Type B pancreatic cell (in vitro differentiated cells): ENCODE measurements at regions not wholly inside any gene's neighbourhood (a gene's known extent, or its start where the extent isn't known, plus 50 kb on each side); places are given as distances from the start of the nearest gene placed in this dataset.

Source experiments
- DNase-seq: peaks from one replicate; pipeline ENCODE4 v3.0.0; 2021; ENCODE audit warnings: mixed read lengths; ENCODE audit not compliant: unreplicated experiment; ENCODE audit errors: extremely low spot score
- H3K27ac Mint-ChIP-seq: 2 replicates; pipeline ENCODE4 v1.8.0; 2021; ENCODE audit warnings: mild to moderate bottlenecking, mixed read lengths
- H3K27me3 Mint-ChIP-seq: 2 replicates; pipeline ENCODE4 v1.8.0; 2021; ENCODE audit warnings: mixed read lengths
- H3K36me3 Mint-ChIP-seq: 2 replicates; pipeline ENCODE4 v1.8.0; 2021; ENCODE audit warnings: mixed read lengths
- H3K4me1 Mint-ChIP-seq: one replicate; pipeline ENCODE4 v1.8.0; 2021; ENCODE audit warnings: mixed read lengths; ENCODE audit not compliant: unreplicated experiment
- H3K4me3 Mint-ChIP-seq: 2 replicates; pipeline ENCODE4 v1.8.0; 2021; ENCODE audit warnings: mild to moderate bottlenecking, mixed read lengths
- H3K9me3 Mint-ChIP-seq: 2 replicates; pipeline ENCODE4 v1.8.0; 2021; ENCODE audit warnings: mixed read lengths
- CTCF ChIP-seq: fragments of 200-600 bp; sonication (generic); conservative IDR thresholded peaks from 2 replicates; pipeline ENCODE4 v1.5.0; 2021; ENCODE audit warnings: antibody characterized with exemption, mild to moderate bottlenecking

DNA sequence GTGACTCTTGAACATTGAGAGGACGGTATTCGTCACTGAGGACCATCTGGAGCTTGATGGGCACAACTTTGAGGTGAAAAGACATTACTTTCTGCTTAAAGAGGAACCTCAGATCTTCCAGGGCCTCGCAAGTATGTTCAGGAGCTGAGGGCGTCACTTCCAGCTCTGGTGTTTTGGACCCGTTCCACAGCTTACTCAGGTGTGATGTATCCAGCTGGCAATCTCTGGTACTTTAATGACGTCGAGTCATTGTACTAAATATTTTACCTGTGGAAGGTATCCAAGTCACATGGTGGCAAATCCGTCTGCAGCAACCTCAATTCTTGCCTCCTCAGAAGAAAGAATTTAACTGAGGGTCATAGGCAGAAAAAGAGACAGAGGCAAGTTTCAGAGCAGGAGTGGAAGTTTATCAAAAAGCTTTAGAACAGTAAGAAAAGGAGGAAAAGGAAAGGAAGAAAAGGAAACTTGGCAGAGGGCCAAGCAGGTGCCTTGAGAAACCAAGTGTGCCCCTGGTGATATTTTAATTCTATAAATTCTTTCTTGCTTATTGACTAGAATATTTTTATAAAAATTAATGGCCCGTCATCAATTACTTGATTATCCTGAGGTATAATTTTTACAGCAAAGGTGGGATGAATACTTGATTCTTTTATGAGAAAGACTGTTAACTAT, 250.6 kb downstream of the AEBP2 start:
- Mint-ChIP-seq H3K4me3 (no peak overlapping the region), H3K9me3 (no peaks in the 10 kb centered on the region), H3K4me1 (no peaks in the 10 kb centered on the region), H3K27ac (no peak overlapping the region), H3K27me3 (no peaks in the 10 kb centered on the region), H3K36me3 (peaks cover 2% of the 10 kb centered on the region)
- no peak for DNase-seq
- no peak for TF ChIP-seq CTCF

DNA sequence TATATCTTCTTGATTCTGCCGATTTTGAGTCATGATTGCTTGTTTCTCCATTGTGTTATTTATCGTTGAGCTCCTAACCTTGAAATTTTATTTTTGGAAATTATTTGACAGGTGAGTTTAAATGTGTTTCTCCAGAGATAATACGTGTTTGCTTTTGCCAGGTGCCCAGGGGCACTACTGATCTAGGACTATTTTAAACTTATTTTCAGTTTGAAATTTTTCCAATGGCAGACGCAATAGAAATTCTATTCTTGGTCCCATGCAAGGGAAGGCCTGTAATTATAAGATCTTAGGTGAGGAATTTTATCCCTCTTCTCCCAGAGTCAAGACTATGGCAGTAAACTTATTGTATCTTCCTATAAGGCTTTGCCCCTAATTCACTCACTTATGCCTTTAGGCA, 252.8 kb downstream of the AEBP2 start:
- no peaks in the 10 kb centered on the region for H3K9me3 Mint-ChIP-seq
- no peaks in the 10 kb centered on the region for H3K4me1 Mint-ChIP-seq
- no peak overlapping the region for H3K27ac Mint-ChIP-seq
- no peak overlapping the region for H3K4me3 Mint-ChIP-seq
- no peak for TF ChIP-seq CTCF
- no peaks in the 10 kb centered on the region for H3K36me3 Mint-ChIP-seq
- DNase-seq = no peak
- no peaks in the 10 kb centered on the region for H3K27me3 Mint-ChIP-seq

- no peaks in the 10 kb centered on the region for H3K27me3 Mint-ChIP-seq
Measured at GRCh38 chr12:19692566-19692965, 253.3 kb downstream of the AEBP2 start.

GRCh38 chr12:19694627-19695026, 255.3 kb downstream of the AEBP2 start:
- Mint-ChIP-seq H3K9me3 (no peaks in the 10 kb centered on the region), H3K36me3 (no peaks in the 10 kb centered on the region), H3K4me3 (no peak overlapping the region), H3K4me1 (no peaks in the 10 kb centered on the region), H3K27me3 (no peaks in the 10 kb centered on the region), H3K27ac (no peak overlapping the region)
- TF ChIP-seq CTCF = no peak
- no peak for DNase-seq

More at GRCh38 chr12:19692566-19692965, 253.3 kb downstream of the AEBP2 start:
- no peaks in the 10 kb centered on the region for H3K4me1 Mint-ChIP-seq
- H3K4me3 Mint-ChIP-seq = no peak overlapping the region
- H3K27ac Mint-ChIP-seq = no peak overlapping the region
- H3K36me3 Mint-ChIP-seq = no peaks in the 10 kb centered on the region
- no peak for DNase-seq
- H3K9me3 Mint-ChIP-seq = no peaks in the 10 kb centered on the region
- TF ChIP-seq CTCF = no peak

- no peak overlapping the region for H3K4me3 Mint-ChIP-seq
- no peaks in the 10 kb centered on the region for H3K27me3 Mint-ChIP-seq
- H3K4me1 Mint-ChIP-seq = no peaks in the 10 kb centered on the region
- no peak overlapping the region for H3K27ac Mint-ChIP-seq
- no peak for DNase-seq
- no peaks in the 10 kb centered on the region for H3K9me3 Mint-ChIP-seq
- no peaks in the 10 kb centered on the region for H3K36me3 Mint-ChIP-seq
- no peak for TF ChIP-seq CTCF
Measured at GRCh38 chr12:19695244-19696098, 256.2 kb downstream of the AEBP2 start.
